SK-N-MC (cell line): ENCODE measurements at regions not wholly inside any gene's neighbourhood (a gene's known extent, or its start where the extent isn't known, plus 50 kb on each side); places are given as distances from the start of the nearest gene placed in this dataset.

Source experiments
- EZH2 ChIP-seq: fragments of 200-600 bp; sonication (generic); IDR thresholded peaks from one replicate; pipeline ENCODE4 v1.6.1; 2017; ENCODE audit warnings: antibody characterized with exemption
- FOXP2 ChIP-seq: optimal IDR thresholded peaks from 2 replicates; pipeline ENCODE3; 2011; ENCODE audit warnings: mild to moderate bottlenecking, moderate library complexity; ENCODE audit not compliant: insufficient read depth; ENCODE audit errors: extremely low read length, control extremely low read depth
- POLR2AphosphoS5 ChIP-seq: IDR thresholded peaks from 2 replicates; pipeline ENCODE4 v1.6.1; 2012; ENCODE audit warnings: mild to moderate bottlenecking, low read depth, low read length, borderline replicate concordance

DNA sequence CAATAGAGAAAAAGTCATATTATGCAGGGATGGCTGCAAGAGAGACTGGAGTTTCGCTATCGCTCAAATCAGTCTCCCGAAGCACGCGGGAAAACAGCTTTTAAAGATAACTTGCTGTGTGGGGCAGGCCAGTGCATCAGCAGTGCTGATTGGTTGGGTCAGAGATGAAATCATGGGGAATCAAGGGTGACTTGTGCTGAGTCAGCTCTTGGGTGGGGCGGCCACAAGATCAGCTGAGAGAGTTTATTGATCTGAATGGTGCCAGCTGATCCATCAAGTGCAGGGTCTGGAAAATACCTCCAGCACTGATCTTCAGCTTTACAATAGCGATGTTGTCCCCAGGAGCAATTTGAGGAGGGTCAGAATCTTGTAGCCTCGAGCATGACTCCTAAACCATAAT lies 430.5 kb downstream of the RBFOX1 start:
- TF ChIP-seq POLR2AphosphoS5 (no peak), EZH2 (no peak), FOXP2 (no peak)
